Thoracic aorta (tissue), 2 donors: ENCODE measurements at regions not wholly inside any gene's neighbourhood (a gene's known extent, or its start where the extent isn't known, plus 50 kb on each side); places are given as distances from the start of the nearest gene placed in this dataset.
"Not testable (repeated sequence)": the region's sequence is repeated elsewhere in the genome, so short reads cannot be mapped to it uniquely, and the experiment has no call there.

Experiments used
- ATAC-seq: fragments of 150-250 bp; one replicate; pipeline ENCODE4 v1.8.0; 2017; ENCODE audit warnings: low read depth; ENCODE audit not compliant: insufficient number of reproducible peaks, low FRiP score
- DNase-seq: peaks from one replicate; pipeline ENCODE4 v3.0.0-alpha.2; 2020; ENCODE audit warnings: low spot score
- H3K27ac ChIP-seq, 2 donors: fragments of 200-600 bp; sonication (generic); 1 replicate in 1 of 2; 2 replicates in 1 of 2; pipeline ENCODE4 v1.5.1; 2016; ENCODE audit warnings: mild to moderate bottlenecking in 2 of 2, moderate library complexity in 2 of 2
- H3K27me3 ChIP-seq: fragments of 200-600 bp; sonication (generic); replicated peaks from 2 replicates; pipeline ENCODE4 v1.6.0; 2016; ENCODE audit warnings: mild to moderate bottlenecking; ENCODE audit not compliant: insufficient read depth
- H3K36me3 ChIP-seq: fragments of 200-600 bp; sonication (generic); one replicate; pipeline ENCODE4 v1.5.1; 2016
- H3K4me1 ChIP-seq, 2 donors: fragments of 200-600 bp; sonication (generic); 1 replicate in 1 of 2; 2 replicates in 1 of 2; pipeline versions ENCODE4 v1.5.1 to v1.6.0; 2016; ENCODE audit warnings: low read depth in 2 of 2, mild to moderate bottlenecking in 1 of 2; ENCODE audit not compliant: control insufficient read depth in 1 of 2
- H3K4me3 ChIP-seq: fragments of 200-600 bp; sonication (generic); 2 replicates; pipeline ENCODE4 v1.5.1; 2016; ENCODE audit warnings: mild to moderate bottlenecking
- H3K9me3 ChIP-seq: fragments of 200-600 bp; sonication (generic); 2 replicates; pipeline ENCODE4 v1.5.1; 2016
- CTCF ChIP-seq: fragments of 200-600 bp; sonication (generic); IDR thresholded peaks from one replicate; pipeline ENCODE4 v1.5.1; 2019; ENCODE audit warnings: antibody characterized with exemption

- Histone ChIP-seq H3K4me1 (no peaks in the 10 kb centered on the region), H3K27me3 (no peaks in the 10 kb centered on the region), H3K36me3 (no peaks in the 10 kb centered on the region), H3K9me3 (no peaks in the 10 kb centered on the region), H3K4me3 (no peak overlapping the region), H3K27ac (no peak overlapping the region)
- no peak for DNase-seq
- ATAC-seq, result no peak
- TF ChIP-seq CTCF, result no peak
Measured at GRCh38 chrX:101749436-101749835, 89.8 kb upstream of the ARMCX2 start.

- no peak for ATAC-seq
Measured at GRCh38 chrX:101745046-101745445, 85.4 kb upstream of the ARMCX2 start.

GRCh38 chrX:101744085-101744484 lies 84.4 kb upstream of the ARMCX2 start:
- no peak for TF ChIP-seq CTCF
- H3K27ac ChIP-seq, result no peak overlapping the region
- no peaks in the 10 kb centered on the region for H3K36me3 ChIP-seq
- ATAC-seq, result no peak
- DNase-seq, result no peak
- no peaks in the 10 kb centered on the region for H3K27me3 ChIP-seq
- H3K9me3 ChIP-seq, result no peaks in the 10 kb centered on the region
- H3K4me3 ChIP-seq, result no peak overlapping the region
- no peaks in the 10 kb centered on the region for H3K4me1 ChIP-seq

More at GRCh38 chrX:101745046-101745445, 85.4 kb upstream of the ARMCX2 start:
- Histone ChIP-seq H3K36me3 (no peaks in the 10 kb centered on the region), H3K4me3 (no peak overlapping the region), H3K27ac (no peak overlapping the region), H3K4me1 (no peaks in the 10 kb centered on the region), H3K27me3 (no peaks in the 10 kb centered on the region), H3K9me3 (no peaks in the 10 kb centered on the region)
- no peak for DNase-seq
- TF ChIP-seq CTCF, result no peak

GRCh38 chrX:101740642-101741041 lies 81.0 kb upstream of the ARMCX2 start:
- Histone ChIP-seq H3K27me3 (no peaks in the 10 kb centered on the region), H3K4me1 (no peaks in the 10 kb centered on the region), H3K36me3 (no peaks in the 10 kb centered on the region), H3K4me3 (no peak overlapping the region), H3K9me3 (no peaks in the 10 kb centered on the region), H3K27ac (no peak overlapping the region)
- DNase-seq, result no peak
- ATAC-seq, result no peak
- TF ChIP-seq CTCF, result no peak

GRCh38 chrX:101738867-101739266 lies 79.2 kb upstream of the ARMCX2 start:
- not testable (repeated sequence) for H3K36me3 ChIP-seq, DNase-seq, H3K4me1 ChIP-seq, H3K27ac ChIP-seq, H3K27me3 ChIP-seq, H3K4me3 ChIP-seq, ATAC-seq, H3K9me3 ChIP-seq

- not testable (repeated sequence) for ATAC-seq, H3K27me3 ChIP-seq, H3K4me3 ChIP-seq, H3K4me1 ChIP-seq, H3K36me3 ChIP-seq, H3K27ac ChIP-seq, H3K9me3 ChIP-seq, DNase-seq
Measured at GRCh38 chrX:101738411-101738810, 78.8 kb upstream of the ARMCX2 start.
